ENCODE measurements at regions not wholly inside any gene's neighbourhood (a gene's known extent, or its start where the extent isn't known, plus 50 kb on each side); places are given as distances from the start of the nearest gene placed in this dataset.

DNA sequence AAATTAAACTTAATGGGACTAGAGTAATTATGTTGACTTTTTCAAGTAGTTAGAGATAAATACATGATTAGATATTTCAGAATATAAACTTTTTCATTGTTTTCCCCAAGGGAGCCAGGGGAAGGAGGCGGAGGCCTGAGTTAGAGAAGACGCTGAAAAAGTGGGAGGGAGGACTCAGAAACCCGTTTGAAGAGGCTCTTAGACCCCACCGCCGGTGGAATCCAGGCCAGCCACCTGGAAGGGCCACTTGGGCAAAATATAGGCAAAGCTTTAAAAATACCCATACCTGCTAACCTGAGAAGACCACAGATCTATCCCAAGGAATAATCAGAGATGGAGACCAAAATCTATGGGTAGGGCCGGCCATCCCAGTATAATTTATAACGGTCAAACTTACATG, 242.6 kb downstream of the PTPRU start:
- TF ChIP-seq POLR2A (IDR thresholded peaks at IDR 0.05): no peak
- TF ChIP-seq EP300 (IDR thresholded peaks at IDR 0.05): no peak
- TF ChIP-seq, protein P1, sequence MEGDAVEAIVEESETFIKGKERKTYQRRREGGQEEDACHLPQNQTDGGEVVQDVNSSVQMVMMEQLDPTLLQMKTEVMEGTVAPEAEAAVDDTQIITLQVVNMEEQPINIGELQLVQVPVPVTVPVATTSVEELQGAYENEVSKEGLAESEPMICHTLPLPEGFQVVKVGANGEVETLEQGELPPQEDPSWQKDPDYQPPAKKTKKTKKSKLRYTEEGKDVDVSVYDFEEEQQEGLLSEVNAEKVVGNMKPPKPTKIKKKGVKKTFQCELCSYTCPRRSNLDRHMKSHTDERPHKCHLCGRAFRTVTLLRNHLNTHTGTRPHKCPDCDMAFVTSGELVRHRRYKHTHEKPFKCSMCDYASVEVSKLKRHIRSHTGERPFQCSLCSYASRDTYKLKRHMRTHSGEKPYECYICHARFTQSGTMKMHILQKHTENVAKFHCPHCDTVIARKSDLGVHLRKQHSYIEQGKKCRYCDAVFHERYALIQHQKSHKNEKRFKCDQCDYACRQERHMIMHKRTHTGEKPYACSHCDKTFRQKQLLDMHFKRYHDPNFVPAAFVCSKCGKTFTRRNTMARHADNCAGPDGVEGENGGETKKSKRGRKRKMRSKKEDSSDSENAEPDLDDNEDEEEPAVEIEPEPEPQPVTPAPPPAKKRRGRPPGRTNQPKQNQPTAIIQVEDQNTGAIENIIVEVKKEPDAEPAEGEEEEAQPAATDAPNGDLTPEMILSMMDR (IDR thresholded peaks at IDR 0.05): no peak
- Histone ChIP-seq H3K27ac (no peak overlapping the region), H3K9me3 (peaks cover 0 to 13% (median 0%) of the 10 kb centered on the region in 4 donors), H3K4me1 (no peaks in the 10 kb centered on the region), H3K4me3 (no peak overlapping the region), H3K27me3 (peaks cover 0 to 25% of the 10 kb centered on the region in 2 donors), H3K36me3 (no peaks in the 10 kb centered on the region)
- WGBS, 2 donors: 26 to 31% methylated on average over 7 of the region's 7 CpGs
- no peak for DNase-seq (ENCODE audit: low spot score in 2 of 2)

DNA sequence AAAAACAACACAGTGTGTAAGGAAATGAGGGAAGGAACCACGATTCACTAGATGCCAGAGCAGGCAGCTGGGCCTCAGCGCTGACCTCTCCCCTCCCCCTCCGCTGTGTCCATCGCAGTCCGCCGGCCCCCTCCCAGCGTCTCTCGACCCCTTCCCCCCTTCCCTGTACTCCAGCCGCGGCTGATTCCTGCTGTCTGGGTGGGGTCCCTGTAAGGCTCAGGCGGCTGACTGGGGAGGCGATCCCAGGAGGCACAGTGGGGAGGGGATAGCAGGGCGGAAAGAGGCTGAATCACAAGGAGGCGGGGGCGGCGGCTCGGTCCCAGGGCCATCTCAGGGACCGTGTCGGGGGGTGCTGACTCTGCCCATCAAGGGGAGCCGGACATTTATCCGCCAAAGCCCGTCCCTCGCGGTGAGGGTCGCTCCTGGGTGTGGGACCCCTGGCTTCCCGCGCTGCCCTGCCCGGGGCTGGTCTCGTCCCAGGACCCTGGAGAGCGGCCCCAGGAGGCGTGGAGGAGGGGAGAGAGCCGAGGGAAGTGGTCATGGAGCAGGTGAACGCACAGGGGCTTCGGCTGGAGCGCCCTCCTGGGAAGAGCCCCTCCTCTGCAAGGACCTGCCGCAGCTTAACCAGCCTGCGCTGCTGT, 241.9 kb downstream of the PTPRU start:
- TF ChIP-seq, protein P1 (IDR thresholded peaks at IDR 0.05): no peak
- no peak for TF ChIP-seq POLR2A (IDR thresholded peaks at IDR 0.05)
- no peak for TF ChIP-seq EP300 (IDR thresholded peaks at IDR 0.05)
- WGBS, 2 donors: 1 to 5% methylated on average over 32 to 36 of the region's 37 CpGs
- H3K4me3 ChIP-seq: no peak overlapping the region
- no peak for DNase-seq (ENCODE audit: low spot score in 2 of 2)
- no peak overlapping the region for H3K27ac ChIP-seq
- H3K9me3 ChIP-seq: peaks cover 0 to 13% (median 0%) of the 10 kb centered on the region in 4 donors
- no peaks in the 10 kb centered on the region for H3K4me1 ChIP-seq
- H3K36me3 ChIP-seq: no peaks in the 10 kb centered on the region
- peaks cover 0 to 25% of the 10 kb centered on the region in 2 donors for H3K27me3 ChIP-seq

DNA sequence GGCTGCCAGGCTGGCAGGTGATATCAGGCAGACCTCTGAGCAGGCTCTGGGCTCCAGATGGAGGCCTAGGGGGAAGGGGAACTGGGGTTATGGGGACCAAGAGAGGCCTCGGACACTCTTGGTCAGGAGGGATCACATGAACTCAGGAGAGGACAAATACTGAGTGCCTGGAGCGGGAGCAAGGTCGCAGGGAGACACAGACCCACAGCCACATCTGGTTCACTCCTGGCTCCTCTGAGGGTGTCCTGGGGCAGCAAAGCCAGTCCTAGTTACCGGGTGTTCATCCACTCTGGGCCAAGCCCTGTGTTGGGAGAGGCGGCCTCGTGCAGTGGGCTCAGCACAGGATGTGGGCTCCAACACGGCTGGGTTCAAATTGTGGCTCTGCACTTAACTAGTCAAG, 239.0 kb downstream of the PTPRU start:
- Histone ChIP-seq H3K36me3 (no peaks in the 10 kb centered on the region), H3K27ac (no peak overlapping the region), H3K9me3 (no peaks in the 10 kb centered on the region), H3K4me1 (no peaks in the 10 kb centered on the region), H3K4me3 (no peak overlapping the region), H3K27me3 (peaks cover 0 to 25% of the 10 kb centered on the region in 2 donors)
- TF ChIP-seq, protein P1 (IDR thresholded peaks at IDR 0.05): no peak
- DNase-seq (ENCODE audit: low spot score in 2 of 2): no peak
- WGBS, 2 donors: 72 to 81% methylated on average over 7 of the region's 7 CpGs

DNA sequence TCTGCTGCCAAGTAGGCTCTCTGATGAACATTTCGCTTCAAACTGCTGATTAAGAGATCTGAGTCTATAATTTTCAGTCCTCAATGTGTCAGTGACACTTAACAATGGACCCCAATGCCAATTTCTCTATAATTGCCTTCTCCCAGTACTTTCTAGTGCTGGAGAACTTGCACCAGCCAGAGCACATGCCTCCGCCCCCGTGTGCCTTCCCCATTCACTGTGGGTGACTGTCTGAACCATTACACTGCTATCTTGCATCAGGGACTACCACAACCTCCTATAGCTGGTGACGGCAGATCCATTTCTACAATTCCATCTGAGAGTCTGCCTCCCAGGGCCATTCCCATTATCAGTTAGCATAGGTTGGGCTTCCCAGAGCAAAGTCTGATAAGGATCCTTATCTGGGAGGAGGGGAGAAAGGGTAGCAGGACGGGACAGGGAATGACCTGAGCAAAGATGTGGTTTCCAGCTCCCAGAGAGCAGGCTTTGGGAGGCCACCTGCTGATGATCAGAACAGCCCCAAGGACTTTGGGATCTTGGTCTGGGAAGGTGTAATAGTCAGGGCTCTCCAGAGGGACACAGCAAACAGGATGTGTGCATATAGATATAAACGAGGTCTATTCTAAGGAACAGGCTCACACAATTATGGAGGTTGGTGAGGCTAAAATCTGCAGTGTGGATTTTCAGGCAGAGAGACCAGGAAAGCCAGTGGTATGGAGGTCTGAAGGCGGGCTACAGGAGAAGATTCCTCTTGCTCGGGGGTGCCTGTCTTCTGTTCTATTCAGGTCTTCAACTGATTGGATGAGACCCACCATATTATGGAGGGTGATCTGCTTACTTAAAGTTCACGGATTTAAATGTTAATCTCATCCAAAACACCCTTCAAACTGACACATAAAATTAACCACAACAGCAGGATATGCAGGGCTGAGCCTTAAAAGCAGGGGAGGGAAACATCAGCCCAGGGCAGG, 238.2 kb downstream of the PTPRU start:
- Histone ChIP-seq H3K27ac (no peak overlapping the region), H3K9me3 (no peaks in the 10 kb centered on the region), H3K4me3 (no peak overlapping the region), H3K36me3 (no peaks in the 10 kb centered on the region), H3K27me3 (peaks cover 0 to 23% of the 10 kb centered on the region in 2 donors), H3K4me1 (no peaks in the 10 kb centered on the region)
- 61 to 68% methylated on average over 9 of the region's 9 CpGs for WGBS, 2 donors
- no peak for DNase-seq (ENCODE audit: low spot score in 2 of 2)
- TF ChIP-seq POLR2A (IDR thresholded peaks at IDR 0.05) (no peak), EP300 (IDR thresholded peaks at IDR 0.05) (no peak)
- TF ChIP-seq, protein P1 (IDR thresholded peaks at IDR 0.05): no peak
